DOHH2 (cell line): ENCODE measurements at regions not wholly inside any gene's neighbourhood (a gene's known extent, or its start where the extent isn't known, plus 50 kb on each side); places are given as distances from the start of the nearest gene placed in this dataset.

ENCODE experiments used
- EZH2phosphoT487 ChIP-seq: fragments of 200-600 bp; sonication (generic); IDR thresholded peaks from 2 replicates; pipeline ENCODE4 v1.6.1; 2017; ENCODE audit warnings: borderline replicate concordance, mild to moderate bottlenecking, antibody characterized with exemption, low read length, moderate library complexity, mixed read lengths
- TF ChIP-seq, protein P1 (sequence below): fragments of 200-600 bp; sonication (generic); IDR thresholded peaks from one replicate; pipeline ENCODE4 v1.5.1; 2014; ENCODE audit warnings: antibody characterized with exemption, mild to moderate bottlenecking, low read depth, low read length; ENCODE audit not compliant: poor library complexity, severe bottlenecking

DNA sequence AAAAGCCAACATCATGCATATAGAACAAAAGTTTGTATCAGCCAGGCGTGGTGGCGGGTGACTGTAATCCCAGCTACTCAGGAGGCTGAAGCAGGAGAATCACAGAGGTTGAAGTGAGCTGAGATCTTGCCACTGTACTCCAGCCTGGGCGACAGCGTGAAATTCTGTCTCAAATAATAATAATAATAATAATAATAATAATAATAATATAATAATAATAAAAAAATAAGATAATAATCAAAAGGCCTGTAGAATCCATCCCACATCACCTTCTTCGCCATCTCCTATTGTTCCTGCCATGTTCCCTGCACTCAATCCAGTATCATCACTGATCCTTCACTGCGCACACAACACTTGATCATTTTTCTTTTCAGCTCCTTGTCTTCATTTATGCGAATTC is 619.3 kb upstream of the ADARB2 start:
- no peak for TF ChIP-seq EZH2phosphoT487
- TF ChIP-seq, protein P1, sequence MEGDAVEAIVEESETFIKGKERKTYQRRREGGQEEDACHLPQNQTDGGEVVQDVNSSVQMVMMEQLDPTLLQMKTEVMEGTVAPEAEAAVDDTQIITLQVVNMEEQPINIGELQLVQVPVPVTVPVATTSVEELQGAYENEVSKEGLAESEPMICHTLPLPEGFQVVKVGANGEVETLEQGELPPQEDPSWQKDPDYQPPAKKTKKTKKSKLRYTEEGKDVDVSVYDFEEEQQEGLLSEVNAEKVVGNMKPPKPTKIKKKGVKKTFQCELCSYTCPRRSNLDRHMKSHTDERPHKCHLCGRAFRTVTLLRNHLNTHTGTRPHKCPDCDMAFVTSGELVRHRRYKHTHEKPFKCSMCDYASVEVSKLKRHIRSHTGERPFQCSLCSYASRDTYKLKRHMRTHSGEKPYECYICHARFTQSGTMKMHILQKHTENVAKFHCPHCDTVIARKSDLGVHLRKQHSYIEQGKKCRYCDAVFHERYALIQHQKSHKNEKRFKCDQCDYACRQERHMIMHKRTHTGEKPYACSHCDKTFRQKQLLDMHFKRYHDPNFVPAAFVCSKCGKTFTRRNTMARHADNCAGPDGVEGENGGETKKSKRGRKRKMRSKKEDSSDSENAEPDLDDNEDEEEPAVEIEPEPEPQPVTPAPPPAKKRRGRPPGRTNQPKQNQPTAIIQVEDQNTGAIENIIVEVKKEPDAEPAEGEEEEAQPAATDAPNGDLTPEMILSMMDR, result no peak
